ENCODE measurements at regions not wholly inside any gene's neighbourhood (a gene's known extent, or its start where the extent isn't known, plus 50 kb on each side); places are given as distances from the start of the nearest gene placed in this dataset.

GRCh38 chr4:127410644-127411043, 222.1 kb upstream of the INTU start:
- TF ChIP-seq CTCF (IDR thresholded peaks at IDR 0.05) (no peak), EP300 (IDR thresholded peaks at IDR 0.05) (no peak), POLR2A (IDR thresholded peaks at IDR 0.05) (no peak)
